Endodermal cell (in vitro differentiated cells): ENCODE measurements at regions not wholly inside any gene's neighbourhood (a gene's known extent, or its start where the extent isn't known, plus 50 kb on each side); places are given as distances from the start of the nearest gene placed in this dataset.

Experiments
- DNase-seq: peaks from one replicate; pipeline ENCODE4 v3.0.0-alpha.2; 2017
- H3K27ac ChIP-seq: 2 replicates; pipeline ENCODE4 v1.5.1; 2013; ENCODE audit warnings: mild to moderate bottlenecking, low read depth, low read length, moderate library complexity
- H3K27me3 ChIP-seq: 2 replicates; pipeline ENCODE4 v1.6.1; 2013; ENCODE audit warnings: mild to moderate bottlenecking, low read length, moderate library complexity; ENCODE audit not compliant: insufficient read depth, control insufficient read depth, poor library complexity, severe bottlenecking
- H3K36me3 ChIP-seq: 2 replicates; pipeline ENCODE4 v1.7.0; 2013; ENCODE audit warnings: mild to moderate bottlenecking, low read length, moderate library complexity; ENCODE audit not compliant: control insufficient read depth, insufficient read depth
- H3K4me1 ChIP-seq: one replicate; pipeline ENCODE4 v1.7.0; 2013; ENCODE audit warnings: low read length; ENCODE audit not compliant: control insufficient read depth, insufficient read depth
- H3K4me3 ChIP-seq: 2 replicates; pipeline ENCODE4 v1.5.1; 2013; ENCODE audit warnings: mild to moderate bottlenecking, low read length, moderate library complexity
- H3K9ac ChIP-seq: 2 replicates; pipeline ENCODE4 v1.6.1; 2013; ENCODE audit warnings: mild to moderate bottlenecking, low read length, moderate library complexity; ENCODE audit not compliant: poor library complexity, severe bottlenecking; ENCODE audit errors: extremely low read depth
- H3K9me3 ChIP-seq: 2 replicates; pipeline ENCODE4 v1.6.1; 2013; ENCODE audit warnings: mild to moderate bottlenecking, low read length, moderate library complexity; ENCODE audit not compliant: control insufficient read depth
- H3K27ac Mint-ChIP-seq: 2 replicates; pipeline ENCODE4 v1.8.0; 2020; ENCODE audit warnings: mixed read lengths
- H3K27me3 Mint-ChIP-seq: 2 replicates; pipeline ENCODE4 v1.8.0; 2021; ENCODE audit warnings: mild to moderate bottlenecking, mixed read lengths; ENCODE audit not compliant: insufficient read depth
- H3K36me3 Mint-ChIP-seq: 2 replicates; pipeline ENCODE4 v1.8.0; 2020; ENCODE audit warnings: low read depth, mixed read lengths
- H3K4me1 Mint-ChIP-seq: 2 replicates; pipeline ENCODE4 v1.8.0; 2020; ENCODE audit warnings: mixed read lengths
- H3K4me3 Mint-ChIP-seq: 2 replicates; pipeline ENCODE4 v1.8.0; 2020; ENCODE audit warnings: mild to moderate bottlenecking, moderate library complexity, mixed read lengths
- H3K9me3 Mint-ChIP-seq: 2 replicates; pipeline ENCODE4 v1.8.0; 2020; ENCODE audit warnings: mild to moderate bottlenecking, mixed read lengths
- WGBS, 2 experiments: methylation state at CpG; one replicate each; pipeline versions ENCODE4 v1.1.5 to v1.1.7; 2013; ENCODE audit warnings: missing lambda C conversion rate in 2 of 2, mixed read lengths in 1 of 2; ENCODE audit not compliant: insufficient coverage in 1 of 2, insufficient read length in 1 of 2; 5-methylcytosine and 5-hydroxymethylcytosine counted together
- TF ChIP-seq, protein P1 (sequence below): fragments of 200-600 bp; sonication (generic); conservative IDR thresholded peaks from 2 replicates; pipeline ENCODE4 v1.5.0; 2021; ENCODE audit warnings: antibody characterized with exemption, mild to moderate bottlenecking

DNA sequence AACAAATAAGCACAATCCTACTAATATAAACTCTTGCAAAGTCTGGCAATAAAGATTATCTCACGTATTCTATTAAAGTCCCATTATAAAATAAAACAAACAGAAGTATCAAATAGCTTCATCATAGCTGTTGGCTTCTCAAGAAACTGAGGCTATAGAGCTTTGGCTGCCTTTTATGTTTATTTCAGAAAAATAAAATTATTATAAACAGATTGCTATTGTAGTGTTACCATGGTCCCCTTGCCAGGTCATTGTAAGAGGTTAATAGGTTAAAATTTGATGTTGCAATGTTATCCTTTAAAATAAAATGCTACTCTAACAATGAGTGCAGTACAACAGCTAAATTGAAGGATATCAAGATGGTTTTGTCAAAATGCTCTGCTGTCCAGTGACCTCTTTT is 828.8 kb upstream of the SOX9 start:
- H3K36me3 Mint-ChIP-seq = no peaks in the 10 kb centered on the region

DNA sequence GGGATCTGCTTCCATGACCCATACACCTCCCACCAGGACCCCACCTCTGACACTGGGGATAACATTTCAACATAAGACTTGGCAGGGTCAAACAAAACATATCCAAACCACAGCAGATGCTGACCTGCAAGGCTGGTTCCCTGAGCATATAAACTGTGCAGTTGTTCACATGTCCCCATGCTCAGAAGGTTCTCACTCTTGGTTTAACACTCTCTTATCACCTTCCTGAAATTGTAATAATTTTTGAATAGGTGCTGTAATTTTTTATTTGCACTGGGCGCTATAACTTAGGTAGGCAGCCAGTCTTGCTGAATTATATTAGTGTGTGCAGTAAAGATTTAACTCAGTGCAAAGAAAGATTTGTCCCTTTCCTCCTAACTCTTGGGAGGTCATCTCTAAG is 824.8 kb upstream of the SOX9 start:
- DNase-seq = no peak
- H3K4me1 ChIP-seq = no peaks in the 10 kb centered on the region
- peaks cover 5% of the 10 kb centered on the region for H3K9me3 ChIP-seq
- H3K4me3 Mint-ChIP-seq = no peak overlapping the region
- no peak overlapping the region for H3K27ac ChIP-seq
- H3K36me3 ChIP-seq = no peaks in the 10 kb centered on the region
- H3K27ac Mint-ChIP-seq = no peak overlapping the region
- H3K4me3 ChIP-seq = no peak overlapping the region
- peaks cover 2% of the 10 kb centered on the region for H3K9me3 Mint-ChIP-seq
- 83 to 100% methylated on average over 1 of the region's 1 CpG for WGBS, 2 experiments
- TF ChIP-seq, protein P1, sequence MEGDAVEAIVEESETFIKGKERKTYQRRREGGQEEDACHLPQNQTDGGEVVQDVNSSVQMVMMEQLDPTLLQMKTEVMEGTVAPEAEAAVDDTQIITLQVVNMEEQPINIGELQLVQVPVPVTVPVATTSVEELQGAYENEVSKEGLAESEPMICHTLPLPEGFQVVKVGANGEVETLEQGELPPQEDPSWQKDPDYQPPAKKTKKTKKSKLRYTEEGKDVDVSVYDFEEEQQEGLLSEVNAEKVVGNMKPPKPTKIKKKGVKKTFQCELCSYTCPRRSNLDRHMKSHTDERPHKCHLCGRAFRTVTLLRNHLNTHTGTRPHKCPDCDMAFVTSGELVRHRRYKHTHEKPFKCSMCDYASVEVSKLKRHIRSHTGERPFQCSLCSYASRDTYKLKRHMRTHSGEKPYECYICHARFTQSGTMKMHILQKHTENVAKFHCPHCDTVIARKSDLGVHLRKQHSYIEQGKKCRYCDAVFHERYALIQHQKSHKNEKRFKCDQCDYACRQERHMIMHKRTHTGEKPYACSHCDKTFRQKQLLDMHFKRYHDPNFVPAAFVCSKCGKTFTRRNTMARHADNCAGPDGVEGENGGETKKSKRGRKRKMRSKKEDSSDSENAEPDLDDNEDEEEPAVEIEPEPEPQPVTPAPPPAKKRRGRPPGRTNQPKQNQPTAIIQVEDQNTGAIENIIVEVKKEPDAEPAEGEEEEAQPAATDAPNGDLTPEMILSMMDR = no peak
- H3K36me3 Mint-ChIP-seq = no peaks in the 10 kb centered on the region
- peaks cover 18% of the 10 kb centered on the region for H3K4me1 Mint-ChIP-seq
- no peaks in the 10 kb centered on the region for H3K27me3 Mint-ChIP-seq
- H3K27me3 ChIP-seq = no peaks in the 10 kb centered on the region
- no peak overlapping the region for H3K9ac ChIP-seq

More for the DNA sequence above, 828.8 kb upstream of the SOX9 start:
- Histone ChIP-seq H3K4me3 (no peak overlapping the region), H3K27me3 (no peaks in the 10 kb centered on the region), H3K36me3 (no peaks in the 10 kb centered on the region), H3K27ac (no peak overlapping the region), H3K9me3 (peaks cover 5% of the 10 kb centered on the region), H3K9ac (no peak overlapping the region), H3K4me1 (no peaks in the 10 kb centered on the region)
- 86 to 100% methylated on average over 1 of the region's 1 CpG for WGBS, 2 experiments
- Mint-ChIP-seq H3K4me1 (peaks cover 17% of the 10 kb centered on the region), H3K27ac (no peak overlapping the region), H3K9me3 (peaks cover 2% of the 10 kb centered on the region), H3K4me3 (no peak overlapping the region), H3K27me3 (peaks cover 11% of the 10 kb centered on the region)
- TF ChIP-seq, protein P1 = no peak
- DNase-seq = no peak

DNA sequence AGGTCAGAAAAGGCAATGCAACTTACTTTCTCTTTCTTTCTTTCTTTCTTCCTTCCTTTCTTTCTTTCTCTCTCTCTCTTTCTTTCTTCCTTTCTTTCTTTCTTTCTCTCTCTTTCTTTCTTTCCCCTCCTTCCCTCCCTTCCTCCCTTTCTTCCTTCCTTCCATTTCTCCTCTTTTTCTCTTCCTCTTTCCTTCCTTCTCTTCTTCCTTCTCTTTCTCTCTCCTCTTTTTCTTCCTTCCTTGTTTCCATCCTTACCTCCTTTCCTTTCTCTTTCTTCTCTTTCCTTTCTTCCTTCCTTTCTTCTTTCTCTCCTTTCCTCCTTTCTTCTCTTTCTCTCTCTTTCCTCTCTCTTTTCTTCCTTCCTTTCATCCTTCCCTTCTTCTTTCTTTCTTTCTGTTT is 819.8 kb upstream of the SOX9 start:
- peaks cover 4% of the 10 kb centered on the region for H3K36me3 Mint-ChIP-seq
- peaks cover 16% of the 10 kb centered on the region for H3K9me3 Mint-ChIP-seq
- Histone ChIP-seq H3K27me3 (no peaks in the 10 kb centered on the region), H3K9ac (no peak overlapping the region), H3K4me1 (no peaks in the 10 kb centered on the region), H3K27ac (no peak overlapping the region), H3K4me3 (no peak overlapping the region), H3K9me3 (peaks cover 14% of the 10 kb centered on the region), H3K36me3 (no peaks in the 10 kb centered on the region)
- H3K27ac Mint-ChIP-seq = no peak overlapping the region
- peaks cover under 1% of the 10 kb centered on the region for H3K27me3 Mint-ChIP-seq
- H3K4me1 Mint-ChIP-seq = peaks cover 22% of the 10 kb centered on the region
- no peak for DNase-seq
- no peak overlapping the region for H3K4me3 Mint-ChIP-seq
- TF ChIP-seq, protein P1 = no peak
